ENCODE measurements at regions not wholly inside any gene's neighbourhood (a gene's known extent, or its start where the extent isn't known, plus 50 kb on each side); places are given as distances from the start of the nearest gene placed in this dataset.

DNA sequence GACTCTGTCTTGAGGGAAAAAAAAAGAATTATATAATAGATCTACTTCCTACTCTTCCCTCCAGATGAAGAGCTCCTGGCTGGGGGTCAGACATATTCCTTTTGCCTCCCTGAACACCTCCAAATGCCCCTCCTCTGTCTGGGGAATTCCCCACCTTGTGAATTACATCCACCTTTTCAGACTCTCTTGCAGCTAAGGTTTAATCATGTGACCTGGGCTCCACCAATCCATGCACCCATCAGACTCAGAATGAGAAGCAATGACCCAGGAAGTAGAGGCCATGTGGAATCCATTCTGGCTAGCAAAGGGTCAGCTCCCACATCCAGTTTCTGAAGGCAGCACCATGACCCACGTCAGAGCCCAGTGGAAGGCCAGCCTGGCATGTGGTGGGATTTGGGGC, 93.6 kb upstream of the CUX1 start:
- intact Hi-C loops (cut with micrococcal nuclease; ENCODE audit: unreplicated experiment) = no loop called here
- Histone ChIP-seq H3F3A (ENCODE audit: insufficient read depth, low read depth) (peaks cover 6% of the 10 kb centered on the region), H3K4me1 (replicated peaks; ENCODE audit: insufficient read depth) (peaks cover 12% of the 10 kb centered on the region), H4K20me1 (ENCODE audit: insufficient read depth) (no peaks in the 10 kb centered on the region), H3K27ac (no peak overlapping the region), H3K79me2 (ENCODE audit: low read depth) (no peaks in the 10 kb centered on the region), H2AFZ (no peak overlapping the region), H3K27me3 (ENCODE audit: insufficient read depth, low read depth) (no peaks in the 10 kb centered on the region), H3K36me3 (ENCODE audit: low read depth) (no peaks in the 10 kb centered on the region), H3K9me3 (ENCODE audit: insufficient read depth, low read depth) (no peaks in the 10 kb centered on the region), H3K4me3 (no peak overlapping the region), H3K9me2 (ENCODE audit: insufficient read depth) (no peaks in the 10 kb centered on the region), H3K4me2 (no peak overlapping the region)
- DNase-seq = no peak
- POLR2A ChIA-PET (ENCODE audit: unreplicated experiment) = no interaction called here
- TF ChIP-seq, protein P1, sequence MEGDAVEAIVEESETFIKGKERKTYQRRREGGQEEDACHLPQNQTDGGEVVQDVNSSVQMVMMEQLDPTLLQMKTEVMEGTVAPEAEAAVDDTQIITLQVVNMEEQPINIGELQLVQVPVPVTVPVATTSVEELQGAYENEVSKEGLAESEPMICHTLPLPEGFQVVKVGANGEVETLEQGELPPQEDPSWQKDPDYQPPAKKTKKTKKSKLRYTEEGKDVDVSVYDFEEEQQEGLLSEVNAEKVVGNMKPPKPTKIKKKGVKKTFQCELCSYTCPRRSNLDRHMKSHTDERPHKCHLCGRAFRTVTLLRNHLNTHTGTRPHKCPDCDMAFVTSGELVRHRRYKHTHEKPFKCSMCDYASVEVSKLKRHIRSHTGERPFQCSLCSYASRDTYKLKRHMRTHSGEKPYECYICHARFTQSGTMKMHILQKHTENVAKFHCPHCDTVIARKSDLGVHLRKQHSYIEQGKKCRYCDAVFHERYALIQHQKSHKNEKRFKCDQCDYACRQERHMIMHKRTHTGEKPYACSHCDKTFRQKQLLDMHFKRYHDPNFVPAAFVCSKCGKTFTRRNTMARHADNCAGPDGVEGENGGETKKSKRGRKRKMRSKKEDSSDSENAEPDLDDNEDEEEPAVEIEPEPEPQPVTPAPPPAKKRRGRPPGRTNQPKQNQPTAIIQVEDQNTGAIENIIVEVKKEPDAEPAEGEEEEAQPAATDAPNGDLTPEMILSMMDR (conservative IDR thresholded peaks at IDR 0.05) = no peak
- no peak for TF ChIP-seq EZH2 (IDR thresholded peaks at IDR 0.05; ENCODE audit: low read depth)
- CTCF ChIA-PET = no interaction called here
- BruUV-seq (replicated peaks) = no TSS peak

DNA sequence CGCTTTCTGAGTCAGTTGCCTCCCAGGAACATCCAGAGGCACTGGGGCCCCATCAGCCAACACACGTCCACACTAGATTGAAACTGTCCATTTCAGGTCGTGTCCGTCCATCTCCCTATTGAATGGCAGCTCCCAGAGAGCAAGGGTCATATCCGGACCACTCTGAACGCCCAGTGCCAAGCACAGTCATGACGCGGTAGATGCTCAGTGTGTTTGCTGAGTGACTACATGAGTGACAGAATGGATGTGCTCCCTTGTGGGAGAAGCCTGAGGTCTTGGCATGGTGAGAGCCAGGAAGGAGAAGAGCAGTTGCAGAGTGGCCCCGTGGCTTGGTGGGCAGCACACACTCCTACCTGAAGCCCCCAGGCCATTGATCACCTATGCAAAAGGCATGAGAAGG, 92.5 kb upstream of the CUX1 start:
- TF ChIP-seq, protein P1 (conservative IDR thresholded peaks at IDR 0.05) = no peak
- TF ChIP-seq EZH2 (IDR thresholded peaks at IDR 0.05; ENCODE audit: low read depth) = no peak
- CTCF ChIA-PET = no interaction called here

DNA sequence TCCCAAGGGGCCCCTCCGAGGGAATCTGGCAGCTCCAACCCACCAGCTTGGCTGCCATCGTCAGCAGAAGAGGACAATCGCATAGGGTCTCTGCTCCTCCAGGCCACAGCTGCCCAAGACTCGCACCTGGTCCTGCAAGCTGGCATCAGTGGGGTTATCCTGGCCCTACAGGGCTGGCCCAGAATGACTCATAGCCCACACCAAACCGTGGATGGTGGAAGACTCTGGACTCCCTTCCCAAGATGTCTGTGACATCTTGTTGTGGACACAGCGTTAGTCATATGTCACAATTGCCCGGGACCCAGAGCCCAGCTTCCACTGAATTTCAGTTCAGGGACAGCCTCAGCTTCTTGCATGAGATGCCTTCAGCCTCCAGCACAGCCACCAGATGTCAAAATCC, 91.5 kb upstream of the CUX1 start:
- Histone ChIP-seq H3K36me3 (ENCODE audit: low read depth) (no peaks in the 10 kb centered on the region), H3K79me2 (ENCODE audit: low read depth) (no peaks in the 10 kb centered on the region), H3K4me1 (replicated peaks; ENCODE audit: insufficient read depth) (peaks cover 24% of the 10 kb centered on the region), H3K9me3 (ENCODE audit: insufficient read depth, low read depth) (no peaks in the 10 kb centered on the region), H3K4me2 (no peak overlapping the region), H2AFZ (no peak overlapping the region), H3K4me3 (no peak overlapping the region), H4K20me1 (ENCODE audit: insufficient read depth) (no peaks in the 10 kb centered on the region), H3K27me3 (ENCODE audit: insufficient read depth, low read depth) (no peaks in the 10 kb centered on the region), H3K27ac (no peak overlapping the region), H3K9me2 (ENCODE audit: insufficient read depth) (no peaks in the 10 kb centered on the region), H3F3A (ENCODE audit: insufficient read depth, low read depth) (peaks cover 23% of the 10 kb centered on the region)
- intact Hi-C loops (cut with micrococcal nuclease; ENCODE audit: unreplicated experiment) = loop anchor here (5.0 kb wide), 1 partner anchor 109 kb away; no protein-coding TSS in a partner anchor
- no peak for TF ChIP-seq EZH2 (IDR thresholded peaks at IDR 0.05; ENCODE audit: low read depth)
- TF ChIP-seq, protein P1 (conservative IDR thresholded peaks at IDR 0.05) = no peak
- CTCF ChIA-PET = no interaction called here
- BruUV-seq (replicated peaks) = no TSS peak
- POLR2A ChIA-PET (ENCODE audit: unreplicated experiment) = no interaction called here
- no peak for DNase-seq

More for the DNA sequence above, 92.5 kb upstream of the CUX1 start:
- BruUV-seq (replicated peaks) = no TSS peak
- no peaks in the 10 kb centered on the region for H3K9me2 ChIP-seq (ENCODE audit: insufficient read depth)
- H3K79me2 ChIP-seq (ENCODE audit: low read depth) = no peaks in the 10 kb centered on the region
- H4K20me1 ChIP-seq (ENCODE audit: insufficient read depth) = no peaks in the 10 kb centered on the region
- H3K27ac ChIP-seq = no peak overlapping the region
- peaks cover 20% of the 10 kb centered on the region for H3K4me1 ChIP-seq (replicated peaks; ENCODE audit: insufficient read depth)
- H3K27me3 ChIP-seq (ENCODE audit: insufficient read depth, low read depth) = no peaks in the 10 kb centered on the region
- H3K4me3 ChIP-seq = no peak overlapping the region
- no peak overlapping the region for H3K4me2 ChIP-seq
- H3F3A ChIP-seq (ENCODE audit: insufficient read depth, low read depth) = peaks cover 14% of the 10 kb centered on the region
- no peak overlapping the region for H2AFZ ChIP-seq
- H3K9me3 ChIP-seq (ENCODE audit: insufficient read depth, low read depth) = no peaks in the 10 kb centered on the region
- POLR2A ChIA-PET (ENCODE audit: unreplicated experiment) = no interaction called here
- no peak for DNase-seq
- intact Hi-C loops (cut with micrococcal nuclease; ENCODE audit: unreplicated experiment) = loop anchor here (5.0 kb wide), 1 partner anchor 108 kb away; no protein-coding TSS in a partner anchor
- no peaks in the 10 kb centered on the region for H3K36me3 ChIP-seq (ENCODE audit: low read depth)
